KBM-7 (cell line): ENCODE measurements at regions not wholly inside any gene's neighbourhood (a gene's known extent, or its start where the extent isn't known, plus 50 kb on each side); places are given as distances from the start of the nearest gene placed in this dataset.

Experiments
- DNase-seq: peaks from one replicate; pipeline ENCODE4 v3.0.0-alpha.2; 2015
- in situ Hi-C: fragments of 300-500 bp; cut with MboI; formaldehyde crosslinking; loops from 2 replicates; pipeline ENCODE4 v1.14.3; 2020; ENCODE audit warnings: low sequenced_read_pairs, low pct_unique_long_range_greater_than_20kb, mixed read lengths

- DNase-seq, result no peak
- in situ Hi-C loops, result no loop called here
Measured at GRCh38 chr1:230005040-230005439, 62.0 kb upstream of the GALNT2 start.

GRCh38 chr1:230008721-230009120, 58.3 kb upstream of the GALNT2 start:
- in situ Hi-C loops, result no loop called here

GRCh38 chr1:230009611-230010313, 57.3 kb upstream of the GALNT2 start:
- in situ Hi-C loops, result no loop called here

More at GRCh38 chr1:230008721-230009120, 58.3 kb upstream of the GALNT2 start:
- no peak for DNase-seq

GRCh38 chr1:230010603-230011332, 56.3 kb upstream of the GALNT2 start:
- DNase-seq, result peak; percentile 3
- in situ Hi-C loops, result no loop called here

More at GRCh38 chr1:230009611-230010313, 57.3 kb upstream of the GALNT2 start:
- no peak for DNase-seq

DNA sequence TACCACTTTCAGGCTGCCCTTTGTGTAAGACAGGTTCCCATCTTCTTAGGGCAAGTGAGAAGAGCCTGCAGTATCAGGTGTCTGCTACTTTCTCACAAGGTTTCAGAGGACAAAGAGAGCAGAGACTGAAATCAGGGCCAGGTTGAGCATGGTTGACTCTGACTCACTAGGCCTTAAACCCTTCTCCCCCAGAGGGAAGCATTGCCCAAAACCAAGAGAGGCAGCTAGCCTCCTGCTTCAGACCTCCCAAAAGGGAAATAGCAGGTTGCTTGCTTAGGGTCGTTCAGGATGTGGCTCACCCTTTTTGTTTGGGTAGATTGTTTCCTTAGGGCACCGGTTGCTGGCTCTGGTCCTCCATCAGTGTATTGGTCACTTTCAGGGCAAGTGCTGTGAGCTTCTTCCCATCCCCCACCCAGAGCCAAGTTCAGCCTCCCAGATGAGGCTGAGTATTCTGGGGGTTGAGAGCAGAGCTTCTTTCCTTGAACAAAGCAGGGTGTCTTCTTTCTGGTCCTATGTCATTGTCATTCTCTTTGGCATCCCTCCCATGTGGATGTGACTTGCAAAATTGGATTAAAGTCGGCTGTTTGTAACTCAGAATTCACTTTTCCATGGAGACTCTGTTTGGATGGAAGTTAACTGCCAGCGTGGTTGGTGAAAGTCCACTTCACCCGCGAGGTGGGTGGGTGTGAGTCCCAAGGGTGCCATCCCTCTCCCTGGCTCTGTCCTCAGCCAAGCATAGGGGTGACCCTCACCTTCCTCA, 55.5 kb upstream of the GALNT2 start:
- no peak for DNase-seq
- in situ Hi-C loops, result no loop called here

GRCh38 chr1:230012093-230012393, 55.0 kb upstream of the GALNT2 start:
- in situ Hi-C loops, result no loop called here
- no peak for DNase-seq

DNA sequence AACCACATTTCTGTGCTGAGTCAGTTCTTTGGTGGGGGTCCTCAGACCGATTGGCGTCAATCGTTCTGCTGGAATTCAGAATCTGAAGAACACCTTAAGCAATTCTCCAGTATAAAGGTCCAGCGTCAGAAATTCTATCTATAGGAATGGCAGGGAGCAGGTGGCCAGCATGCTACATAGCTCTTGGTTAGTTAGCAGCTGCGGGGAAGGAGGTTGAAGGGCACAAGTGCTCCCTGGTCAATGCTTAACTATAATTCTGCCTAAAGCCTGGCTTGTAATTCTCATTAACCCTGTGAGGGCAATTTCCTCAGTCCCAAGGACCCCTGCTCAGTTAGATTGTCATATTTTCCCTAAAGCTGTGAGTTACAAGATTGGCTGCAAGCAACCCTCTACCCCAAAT, 54.3 kb upstream of the GALNT2 start:
- in situ Hi-C loops, result no loop called here
- DNase-seq, result no peak

DNA sequence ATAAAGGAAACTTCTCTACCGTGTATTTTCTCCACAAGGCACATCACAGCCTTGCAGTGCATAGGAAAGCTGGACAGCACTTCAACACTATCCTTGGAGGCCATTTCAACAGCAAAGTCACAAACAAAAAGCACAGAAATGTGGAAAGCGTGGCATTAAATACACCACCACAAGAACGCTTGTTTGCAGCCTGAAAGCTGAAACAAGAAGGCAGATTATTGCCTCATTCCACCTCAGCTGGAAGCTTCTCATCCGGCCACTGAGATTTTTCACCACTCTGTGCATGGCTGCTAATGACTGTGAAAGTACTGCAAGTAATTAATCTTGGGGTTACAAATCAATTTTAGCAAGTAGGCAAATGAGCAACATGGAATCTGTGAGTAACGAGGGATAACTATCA, 50.9 kb upstream of the GALNT2 start:
- no peak for DNase-seq
- in situ Hi-C loops, result no loop called here
